Stimulated activated CD4-positive, alpha-beta T cell treated with anti-CD3 and anti-CD28 coated beads, TNF-alpha, amount 100 ng/mL, for 4 hours (primary cell): ENCODE measurements at regions not wholly inside any gene's neighbourhood (a gene's known extent, or its start where the extent isn't known, plus 50 kb on each side); places are given as distances from the start of the nearest gene placed in this dataset.

ENCODE experiments used
- DNase-seq, 3 experiments: peaks; one replicate each; pipeline ENCODE4 v3.0.0-alpha.2; 2020; ENCODE audit warnings: low read depth in 3 of 3

DNA sequence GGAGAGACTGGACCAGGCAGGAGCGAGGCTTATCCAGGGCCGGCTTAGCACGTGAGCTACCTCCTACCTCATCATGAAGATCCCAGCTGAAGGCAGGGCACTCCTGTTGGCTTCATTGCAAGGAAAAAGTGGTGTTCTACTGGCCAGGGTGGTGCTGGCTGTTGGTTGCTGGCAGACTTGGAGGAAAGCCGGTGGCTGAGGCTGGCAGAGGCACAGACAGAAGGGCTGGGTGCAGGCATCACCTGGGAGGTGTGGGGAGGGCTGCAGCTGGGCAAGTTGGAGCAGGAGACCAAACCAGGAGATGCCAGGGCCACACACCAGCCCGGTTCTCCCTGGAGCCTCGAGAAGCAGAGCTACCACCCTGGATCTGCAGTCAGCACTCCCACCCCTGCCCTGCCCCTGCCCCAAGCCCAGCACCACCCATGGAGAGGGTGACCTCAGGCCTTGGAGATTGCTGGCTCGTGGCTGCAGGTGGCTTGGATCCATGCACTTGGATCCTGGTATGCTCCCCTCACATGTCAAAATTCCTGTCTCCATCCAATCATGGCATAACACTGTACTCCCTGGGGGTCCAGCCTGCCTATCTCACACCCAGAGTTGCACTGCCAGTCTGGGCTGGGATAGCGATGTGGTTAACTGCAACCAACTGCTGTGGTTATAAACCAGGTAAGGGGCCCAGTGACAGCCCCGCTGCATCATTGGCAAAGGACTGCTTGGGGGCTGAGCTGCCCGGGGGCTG is 49.7 kb downstream of the GLI2 start:
- no peak for DNase-seq

DNA sequence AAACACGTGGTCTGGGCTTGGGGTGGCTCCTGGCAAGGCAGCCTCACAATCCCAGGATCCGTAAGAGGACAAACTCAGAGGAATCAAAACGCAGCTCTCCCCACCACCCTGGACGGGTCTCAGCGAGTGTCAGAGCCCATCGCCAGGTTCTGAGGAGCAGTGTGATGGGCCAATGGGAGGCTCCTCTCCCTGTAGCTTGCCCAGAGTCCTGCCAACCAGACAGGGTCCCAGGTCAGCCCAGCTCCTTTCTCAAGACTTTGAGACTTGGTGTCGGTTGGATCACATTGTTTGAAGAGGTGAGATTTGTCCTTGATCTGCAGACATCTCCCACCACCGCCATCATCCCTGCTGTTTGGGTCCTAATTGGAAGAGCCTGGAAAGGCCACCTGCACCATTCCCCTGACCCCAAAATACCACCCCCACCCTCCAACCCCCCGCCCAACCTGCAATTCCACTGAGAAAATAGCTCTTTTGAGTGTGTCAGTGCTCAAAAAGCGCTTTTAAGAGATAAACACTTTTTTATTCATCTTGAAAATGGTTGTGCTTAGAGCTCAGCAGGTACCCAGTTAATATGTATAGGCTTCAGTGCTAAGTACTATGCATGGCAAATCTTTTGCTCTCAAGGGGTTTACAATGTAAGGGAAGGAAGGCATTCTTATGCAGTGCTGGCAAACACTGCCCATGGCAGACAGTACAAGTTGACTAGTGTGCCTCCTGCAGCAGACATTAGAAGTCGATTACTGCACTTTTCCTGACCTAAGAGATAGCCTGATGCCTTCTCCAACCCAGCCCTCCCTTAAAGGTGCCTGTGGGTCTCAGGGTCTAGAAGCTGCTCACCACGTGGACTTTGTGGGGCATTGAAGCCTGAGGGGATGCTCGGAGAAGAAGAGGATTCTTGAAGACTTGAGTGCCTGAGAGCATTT is 50.6 kb downstream of the GLI2 start:
- DNase-seq, result no peak

DNA sequence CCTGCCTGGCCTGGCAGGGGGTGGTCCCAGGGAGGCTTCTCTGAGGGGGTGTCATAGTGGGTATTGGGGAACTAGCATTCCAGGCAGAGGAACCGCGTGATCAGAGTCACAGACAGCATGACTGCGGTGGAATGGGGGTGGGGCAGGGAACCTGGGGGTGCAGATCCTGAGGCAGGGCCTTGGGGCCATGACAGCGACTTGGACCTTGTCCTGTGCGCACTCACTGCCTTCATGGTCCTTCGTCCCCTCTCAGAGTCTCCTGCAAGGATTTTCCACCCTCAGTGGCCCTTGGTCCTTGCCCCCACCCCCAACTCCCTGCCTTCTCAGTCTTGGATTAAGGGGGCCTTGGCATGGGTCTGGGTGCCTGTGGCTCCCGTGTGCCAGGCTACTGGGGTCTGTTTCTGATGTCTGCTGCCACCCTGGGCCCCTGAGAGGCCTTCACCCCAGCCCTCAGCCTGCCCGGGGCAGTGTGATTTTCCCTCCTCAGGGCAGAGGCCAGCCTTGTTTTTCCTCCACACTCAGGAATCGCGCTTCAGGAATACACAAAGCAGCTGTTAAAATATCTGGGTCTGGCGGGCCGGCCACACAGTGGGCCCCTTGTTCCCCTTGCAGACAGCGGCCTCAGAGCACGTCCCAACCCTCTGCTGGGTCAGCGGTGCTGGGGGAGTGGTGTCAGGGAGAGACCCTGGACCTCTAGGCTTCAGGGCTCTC is 51.6 kb downstream of the GLI2 start:
- no peak for DNase-seq

DNA sequence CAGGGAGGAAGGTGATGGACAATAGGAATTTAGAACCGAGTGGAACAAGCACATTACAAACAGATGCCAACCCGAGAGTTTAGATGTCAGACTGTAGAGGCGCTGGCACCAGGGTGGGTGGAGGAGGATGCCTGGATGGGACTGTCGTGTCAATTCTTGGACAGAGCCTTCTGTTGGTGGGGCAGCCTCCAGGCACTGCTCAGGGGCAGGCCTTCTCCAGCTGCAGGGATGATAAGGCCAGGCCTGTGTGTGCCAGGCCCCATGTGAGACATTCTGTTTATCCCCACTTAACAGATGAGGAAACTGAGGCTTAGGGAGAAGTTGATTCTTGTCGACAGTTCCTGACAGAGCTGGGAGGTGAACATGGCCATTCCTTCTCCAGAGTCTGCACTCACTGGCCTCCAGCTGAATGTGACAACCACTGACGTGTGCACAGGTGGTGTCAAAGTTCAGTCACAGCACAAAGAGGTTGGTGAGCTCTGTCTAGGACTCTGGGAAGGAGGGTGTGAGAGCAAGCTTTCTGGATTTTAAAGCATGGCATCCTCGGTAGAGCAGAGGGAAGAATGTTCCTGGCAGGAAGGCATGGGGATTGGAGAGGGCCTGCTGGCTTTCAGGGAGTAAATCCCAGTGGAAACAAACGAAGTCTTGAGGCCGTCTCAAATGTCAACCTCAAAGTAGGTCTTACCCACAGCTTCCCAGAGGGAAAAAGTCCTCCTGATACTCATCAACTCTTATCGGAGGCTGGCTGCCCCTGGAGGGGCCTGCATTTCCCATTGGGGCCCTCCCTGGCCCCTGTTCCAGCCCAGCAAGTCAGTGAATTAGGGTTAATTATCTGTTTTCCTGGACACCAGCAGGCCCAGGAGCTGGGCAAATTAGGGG is 52.4 kb downstream of the GLI2 start:
- DNase-seq, result no peak

DNA sequence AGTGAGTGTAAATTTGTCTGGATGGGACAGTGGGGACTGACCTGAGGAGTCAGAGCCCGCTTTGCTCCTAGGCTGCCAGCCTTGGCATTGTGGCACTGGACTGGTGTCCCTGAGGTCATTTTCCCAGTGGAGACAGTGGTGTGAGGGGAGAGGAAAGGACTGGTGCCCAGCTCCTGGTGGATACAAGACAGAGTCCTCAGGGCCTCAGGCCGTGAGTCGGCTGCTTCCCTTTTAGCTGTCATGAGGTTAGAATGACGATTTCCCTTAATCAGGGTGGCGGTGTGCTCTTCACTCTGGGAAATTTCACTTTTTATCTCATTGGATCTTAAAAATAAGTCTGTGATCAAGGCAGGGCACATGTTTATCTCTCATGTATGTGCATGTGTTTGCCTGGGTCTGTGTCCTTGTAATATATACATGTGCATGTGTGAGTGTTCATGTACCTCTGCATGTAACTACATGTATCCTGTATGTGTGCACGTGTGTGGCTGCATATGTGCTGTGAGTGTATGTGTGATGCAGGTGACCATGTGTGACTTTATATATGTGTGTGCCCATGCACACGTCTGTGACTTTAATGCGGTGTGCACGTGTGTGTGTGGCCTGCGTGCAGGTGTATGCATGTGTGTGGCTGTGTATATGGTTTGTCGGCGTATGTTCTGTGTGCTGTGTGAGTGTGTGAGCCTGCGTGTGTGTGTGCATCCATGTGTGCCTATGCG is 55.7 kb downstream of the GLI2 start:
- DNase-seq, result no peak

DNA sequence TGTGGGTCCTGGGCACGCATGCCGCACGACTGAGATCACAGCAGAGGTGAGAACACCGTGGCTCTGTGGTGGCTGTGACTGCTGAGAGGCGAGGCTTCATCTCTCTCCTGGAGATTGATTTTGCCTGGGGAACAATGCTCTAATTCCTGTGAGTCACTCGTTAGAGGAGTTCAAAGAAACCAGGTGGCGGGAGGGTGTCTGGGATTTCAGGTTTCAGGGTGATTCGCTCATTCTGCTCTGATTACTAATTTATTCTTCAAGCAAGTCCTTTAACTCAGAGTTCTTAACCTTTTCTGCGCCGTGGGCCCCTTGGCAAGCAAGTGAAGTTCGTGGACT is 56.3 kb downstream of the GLI2 start:
- DNase-seq, result no peak

DNA sequence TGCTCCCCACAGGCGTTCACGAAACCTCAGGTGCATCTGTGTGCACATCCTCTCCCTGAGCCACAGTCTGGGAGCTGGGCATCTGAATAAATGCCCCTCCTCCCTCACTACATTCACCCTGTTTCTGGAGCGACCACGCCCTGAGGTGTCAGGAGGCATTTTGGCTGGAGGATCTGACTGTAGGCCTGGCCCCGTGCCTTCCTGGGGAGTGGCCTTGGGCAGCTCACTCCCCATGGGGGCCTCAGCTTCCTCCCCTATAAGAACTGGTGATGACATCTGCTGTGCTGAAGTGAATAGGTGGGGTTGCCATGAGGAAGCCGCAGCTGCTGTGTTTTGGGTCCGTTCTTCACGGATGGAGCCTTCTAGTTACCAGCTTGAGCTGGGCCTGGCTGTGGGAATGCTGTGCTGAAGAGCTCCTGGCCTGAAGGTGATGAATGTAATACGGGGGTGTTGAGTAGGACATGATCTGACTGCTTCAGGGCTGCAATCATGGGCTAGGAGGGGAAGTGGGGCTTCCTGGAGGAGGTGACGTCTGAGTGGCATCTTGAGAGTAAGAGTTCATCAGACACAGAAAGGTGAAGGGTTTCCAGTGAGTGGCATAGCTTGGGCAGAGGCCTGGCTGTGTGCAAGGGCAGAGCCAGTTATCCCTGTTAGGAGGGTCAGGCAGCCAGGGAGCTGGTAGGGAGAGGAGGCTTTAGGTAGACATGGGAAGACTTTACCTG is 58.2 kb downstream of the GLI2 start:
- DNase-seq, result no peak

DNA sequence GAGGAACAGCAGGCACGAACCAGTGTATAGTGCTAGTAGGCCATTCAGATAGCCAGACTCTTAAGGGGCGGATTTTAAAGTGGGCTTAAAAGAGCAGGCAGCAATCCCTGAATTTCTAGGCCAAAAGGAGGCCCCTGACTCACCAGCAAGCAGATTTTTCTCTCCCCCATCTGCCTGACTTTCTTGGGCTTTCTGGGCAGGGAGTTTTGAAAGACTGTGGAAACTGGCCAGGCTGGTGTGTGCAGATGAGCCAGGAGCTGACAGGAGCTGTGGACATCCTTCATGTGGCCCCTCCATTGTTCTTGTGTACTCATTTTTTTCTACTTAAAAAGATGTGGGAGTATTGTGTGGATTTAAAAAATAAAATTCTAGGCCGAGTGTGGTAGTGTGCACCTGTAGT is 59.0 kb downstream of the GLI2 start:
- DNase-seq, result no peak

DNA sequence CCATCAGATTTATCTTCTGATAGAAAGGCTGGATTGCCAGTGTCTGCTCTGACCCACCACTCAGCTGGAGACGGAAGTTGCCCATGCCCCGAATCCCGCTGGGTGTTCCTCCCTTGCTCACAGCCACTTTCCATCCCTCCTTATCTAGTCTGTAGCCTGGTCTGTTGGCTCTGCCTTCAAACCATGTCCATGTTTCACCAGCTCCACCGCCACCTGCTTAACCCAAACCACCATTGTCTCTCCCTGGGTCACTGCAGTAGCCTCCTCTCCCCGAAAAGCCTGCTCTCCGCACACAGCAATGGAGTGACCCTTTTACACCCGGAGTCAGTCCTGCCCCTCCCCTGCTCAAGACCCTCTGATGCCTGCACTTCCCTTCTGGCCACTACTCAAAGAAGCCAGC is 60.4 kb downstream of the GLI2 start:
- no peak for DNase-seq

DNA sequence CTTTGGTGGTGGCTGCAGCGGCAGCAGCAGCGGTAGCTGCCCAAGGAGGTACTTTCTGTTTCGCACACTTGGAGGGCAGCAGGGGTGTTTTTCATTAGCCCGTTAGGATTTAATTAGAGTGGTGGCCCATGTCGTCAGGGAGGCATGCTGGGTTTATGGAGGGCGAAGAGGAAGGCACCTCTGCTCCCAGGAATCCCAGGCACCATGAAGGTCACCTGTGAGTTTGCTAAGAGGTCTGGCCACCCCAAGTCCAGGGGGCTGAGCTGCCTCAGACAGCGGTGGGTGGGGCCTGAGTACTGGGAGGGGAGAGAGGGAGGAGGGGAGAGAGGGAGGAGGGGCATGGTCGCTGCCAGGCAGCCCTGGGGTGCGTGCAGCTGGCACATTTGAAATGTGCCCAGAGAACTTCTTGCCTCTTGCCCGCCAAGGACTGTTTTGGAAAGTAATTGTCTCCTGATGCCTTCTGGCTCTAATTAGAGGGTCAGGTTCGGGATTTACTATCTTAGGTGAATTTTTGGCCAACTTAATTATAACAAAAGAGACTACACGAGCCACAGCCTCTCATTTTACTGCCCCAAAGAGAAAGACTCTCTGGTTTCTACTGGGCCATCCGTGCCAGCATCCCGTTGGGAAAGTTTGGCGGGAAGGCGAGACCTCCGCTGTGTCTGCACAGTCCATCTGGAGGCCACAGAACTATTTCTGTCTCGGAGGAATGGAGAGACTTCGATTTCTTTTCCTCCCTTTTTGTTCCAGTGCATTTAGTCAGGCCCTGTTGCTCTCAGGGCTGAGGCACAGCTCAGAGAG is 62.0 kb downstream of the GLI2 start:
- no peak for DNase-seq

DNA sequence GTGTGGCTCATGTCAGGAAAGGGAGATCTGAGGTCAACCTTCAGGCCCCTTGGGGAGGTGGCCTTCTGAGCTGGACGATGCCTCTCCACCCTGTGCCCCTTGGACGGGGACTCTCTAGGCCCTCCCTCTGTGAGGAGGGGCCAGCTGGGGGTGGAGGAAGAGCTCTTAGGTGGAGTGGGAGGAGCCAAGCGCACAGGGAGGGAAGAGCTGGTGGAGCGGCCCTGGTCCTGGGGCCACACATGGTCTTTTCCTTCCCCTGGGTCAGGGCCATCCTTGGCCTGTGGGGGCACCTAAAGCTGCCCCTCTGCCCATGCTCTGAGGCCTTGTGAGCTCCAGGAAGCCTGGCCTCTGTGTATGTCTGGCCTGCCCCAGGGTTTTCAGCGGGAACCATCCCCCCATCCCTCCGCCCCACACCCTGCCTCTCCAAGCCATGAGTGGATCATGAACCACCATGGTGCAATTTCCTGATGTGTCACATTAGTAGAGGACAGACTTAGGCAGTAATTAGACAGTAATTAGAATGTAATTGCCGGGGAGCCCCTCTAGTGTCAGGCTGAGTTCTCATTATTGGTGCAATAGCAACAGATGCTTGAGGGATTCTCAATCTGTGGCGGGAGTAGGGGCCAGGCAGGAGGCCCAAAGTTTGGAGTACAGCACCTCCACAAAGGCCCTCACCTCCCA is 63.0 kb downstream of the GLI2 start:
- no peak for DNase-seq

DNA sequence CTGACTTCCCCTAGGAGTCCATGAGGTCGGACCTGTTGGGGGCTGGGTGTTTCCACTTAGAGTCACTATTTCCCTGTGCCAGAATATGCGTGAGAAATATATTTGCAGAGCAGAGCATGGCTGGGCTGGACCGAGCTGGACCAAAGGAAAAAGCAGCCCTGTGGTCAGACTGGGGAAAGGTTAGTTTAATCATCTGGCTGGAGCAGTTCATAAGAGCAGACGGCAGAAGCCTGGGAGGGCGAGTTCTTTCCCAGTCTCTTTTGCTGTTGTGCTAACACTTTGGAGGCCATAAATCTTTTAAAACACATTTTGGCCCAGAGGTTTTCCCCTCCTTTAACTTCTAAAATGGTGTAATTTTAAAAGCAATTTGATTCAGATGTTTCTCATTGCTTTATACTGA is 66.5 kb downstream of the GLI2 start:
- DNase-seq, result no peak

DNA sequence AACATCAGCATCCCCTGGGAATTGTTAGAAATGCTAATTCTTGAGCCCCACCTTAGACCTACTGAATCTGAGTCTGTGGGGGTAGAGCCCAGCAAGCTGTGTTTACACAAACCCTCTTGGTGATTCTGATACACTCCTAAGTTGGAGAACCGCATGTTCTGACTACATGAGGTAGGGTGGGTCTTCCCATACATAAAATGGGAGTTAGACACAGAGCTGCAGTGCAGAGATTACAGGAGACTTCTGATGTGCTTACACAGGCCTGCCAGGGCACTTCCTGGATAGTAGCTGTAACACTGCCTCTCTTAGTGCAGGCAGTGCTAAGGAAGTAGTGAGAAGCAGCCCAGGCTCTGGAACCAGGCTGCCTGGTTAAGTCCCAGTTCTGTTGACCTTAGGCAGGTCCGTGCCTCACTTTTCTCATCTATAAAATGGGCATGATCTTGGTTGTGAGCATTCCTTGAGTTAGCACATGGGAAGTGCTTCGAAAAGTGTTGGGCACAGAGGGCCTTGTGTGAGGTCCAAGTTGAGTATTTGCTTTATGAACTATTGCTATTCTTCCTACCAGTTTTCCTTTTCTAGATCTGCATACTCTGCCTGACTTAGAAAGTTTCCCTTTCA is 67.3 kb downstream of the GLI2 start:
- DNase-seq, result no peak

DNA sequence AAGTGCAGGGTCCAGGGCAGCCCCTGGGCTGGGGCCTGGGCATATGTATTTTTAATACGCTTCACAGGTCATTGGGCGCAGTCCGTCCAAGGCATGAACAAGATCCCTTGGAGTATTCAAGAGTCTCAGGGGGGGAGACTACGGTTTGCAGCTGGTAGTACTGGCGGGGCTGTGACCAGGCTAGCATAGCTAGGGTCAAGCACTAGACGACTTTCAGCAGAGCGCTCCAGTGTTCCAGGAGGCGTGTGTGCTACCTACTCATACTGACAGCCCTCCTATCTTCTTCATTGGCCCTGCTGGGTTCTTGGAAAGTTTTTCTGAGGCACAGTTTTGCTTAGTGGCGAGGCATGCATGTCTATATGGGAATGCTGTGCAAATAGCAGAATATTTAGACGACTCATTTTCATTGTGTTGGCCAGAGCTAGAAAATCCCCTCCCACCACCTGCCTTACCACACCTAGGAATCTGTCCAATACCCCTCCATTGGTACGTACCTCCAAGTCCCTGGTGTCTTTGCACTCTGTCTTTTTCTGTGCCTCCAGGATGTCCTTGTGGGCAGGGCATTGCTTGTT is 68.2 kb downstream of the GLI2 start:
- no peak for DNase-seq

DNA sequence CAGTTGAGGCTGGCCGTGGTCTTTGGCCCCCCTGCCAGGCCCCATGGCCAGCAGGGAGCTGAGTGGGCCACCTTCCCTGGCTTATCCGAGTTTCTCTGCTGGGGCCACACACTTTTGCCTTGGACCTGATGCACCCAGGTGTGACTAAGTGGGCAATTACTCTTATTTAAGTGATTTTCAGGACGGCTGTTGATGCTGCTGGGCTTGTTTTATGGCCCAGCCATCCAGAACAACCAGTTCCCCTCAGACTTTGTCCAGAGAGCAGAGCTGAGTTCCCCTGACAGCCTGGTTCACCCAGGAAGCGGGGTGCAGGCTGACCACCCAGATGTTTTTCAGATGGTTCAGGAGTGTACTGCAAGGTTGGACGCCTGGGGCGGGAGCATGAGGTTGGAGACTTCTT is 68.8 kb downstream of the GLI2 start:
- no peak for DNase-seq

DNA sequence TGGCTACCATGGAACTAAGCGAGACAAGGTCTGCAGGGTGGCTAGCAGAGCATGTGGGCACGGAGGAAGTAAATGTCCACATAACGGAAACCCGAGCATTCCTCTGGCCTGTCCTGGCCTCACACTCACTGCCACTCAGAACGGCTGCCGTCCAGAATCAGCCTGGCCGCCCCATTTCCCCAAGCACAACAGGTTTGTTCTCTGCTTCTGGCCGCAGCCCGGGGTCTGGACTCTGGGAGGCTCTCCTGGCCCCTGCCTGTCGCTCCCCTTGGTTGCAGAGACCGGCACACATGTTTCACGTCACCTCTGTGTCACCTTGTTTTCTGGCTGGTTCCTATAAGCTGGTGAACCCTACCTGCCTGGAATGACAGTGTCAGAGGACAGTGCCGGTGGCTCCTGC is 69.3 kb downstream of the GLI2 start:
- no peak for DNase-seq

DNA sequence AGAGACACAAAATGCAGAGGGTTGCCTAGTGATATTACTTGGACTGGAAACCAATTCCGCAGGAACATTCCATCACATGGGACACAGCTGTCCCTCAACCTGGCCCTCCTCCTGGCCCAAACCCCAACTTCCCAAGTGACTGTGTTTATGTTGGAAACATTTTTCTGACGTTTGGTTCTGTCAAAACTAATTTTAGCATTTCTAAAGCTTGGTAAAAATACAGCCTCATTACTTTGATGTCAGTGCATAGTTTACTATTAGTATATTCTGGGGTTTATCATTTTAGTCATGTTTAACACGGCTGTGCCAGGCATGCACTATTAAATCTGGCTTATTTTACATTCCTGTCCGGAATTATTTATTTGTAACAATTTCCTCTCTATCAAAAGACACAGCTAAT is 69.9 kb downstream of the GLI2 start:
- no peak for DNase-seq

DNA sequence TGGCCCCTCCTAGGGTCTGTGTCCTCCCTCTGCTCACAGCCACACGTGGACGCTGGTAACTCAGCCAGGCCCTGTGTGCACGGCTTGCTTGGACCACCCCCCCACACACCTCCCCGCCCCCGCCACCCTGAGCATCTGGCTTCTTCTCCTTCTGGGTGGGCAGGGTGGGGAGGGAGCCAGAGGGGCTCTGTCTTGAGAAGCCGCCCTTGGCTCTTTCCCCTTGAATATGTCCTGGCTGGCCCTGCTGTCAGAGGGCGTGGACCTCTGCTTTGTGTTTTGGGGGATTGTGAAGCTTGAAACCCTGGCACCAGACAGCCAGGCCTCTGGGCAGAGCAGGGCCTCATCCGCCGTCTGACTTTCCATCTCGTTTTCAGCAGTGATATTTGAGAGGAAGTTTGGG is 72.1 kb downstream of the GLI2 start:
- no peak for DNase-seq
